ENCODE measurements at regions not wholly inside any gene's neighbourhood (a gene's known extent, or its start where the extent isn't known, plus 50 kb on each side); places are given as distances from the start of the nearest gene placed in this dataset.

- no peaks in the 10 kb centered on the region for H3K4me1 Mint-ChIP-seq (ENCODE audit: low read depth)
- no peaks in the 10 kb centered on the region; the same call in 1 of the 2 replicates for H3K27me3 Mint-ChIP-seq (ENCODE audit: insufficient read depth)
- TF ChIP-seq CTCF (IDR thresholded peaks at IDR 0.05) = no peak
- H3K9me3 Mint-ChIP-seq = peaks cover 10% of the 10 kb centered on the region; the same call in 1 of the 2 replicates
- no peak for DNase-seq
- no peak overlapping the region for H3K27ac Mint-ChIP-seq
- no peaks in the 10 kb centered on the region for H3K36me3 Mint-ChIP-seq (ENCODE audit: low read depth)
- no peak overlapping the region for H3K4me3 Mint-ChIP-seq
Observed at GRCh38 chr16:50917950-50918703, 176.2 kb downstream of the CYLD start.

- Mint-ChIP-seq H3K27me3 (ENCODE audit: insufficient read depth) (peaks cover 3% of the 10 kb centered on the region), H3K27ac (no peak overlapping the region), H3K36me3 (ENCODE audit: low read depth) (no peaks in the 10 kb centered on the region), H3K4me1 (ENCODE audit: low read depth) (no peaks in the 10 kb centered on the region), H3K4me3 (no peak overlapping the region), H3K9me3 (peaks cover 10% of the 10 kb centered on the region; the same call in 1 of the 2 replicates)
- no peak for DNase-seq
- TF ChIP-seq CTCF (IDR thresholded peaks at IDR 0.05) = no peak
Observed at GRCh38 chr16:50916040-50916439, 174.2 kb downstream of the CYLD start.

- H3K27ac Mint-ChIP-seq = no peak overlapping the region
- peaks cover 9% of the 10 kb centered on the region; the same call in 1 of the 2 replicates for H3K9me3 Mint-ChIP-seq
- no peak for DNase-seq
- H3K27me3 Mint-ChIP-seq (ENCODE audit: insufficient read depth) = peaks cover 5% of the 10 kb centered on the region
- H3K4me3 Mint-ChIP-seq = no peak overlapping the region
- TF ChIP-seq CTCF (IDR thresholded peaks at IDR 0.05) = no peak
- no peaks in the 10 kb centered on the region for H3K4me1 Mint-ChIP-seq (ENCODE audit: low read depth)
- no peaks in the 10 kb centered on the region for H3K36me3 Mint-ChIP-seq (ENCODE audit: low read depth)
Observed at GRCh38 chr16:50915120-50915519, 173.2 kb downstream of the CYLD start.

GRCh38 chr16:50910736-50911100 lies 168.8 kb downstream of the CYLD start:
- TF ChIP-seq CTCF (IDR thresholded peaks at IDR 0.05) = no peak
- Mint-ChIP-seq H3K4me3 (no peak overlapping the region), H3K27ac (no peak overlapping the region), H3K4me1 (ENCODE audit: low read depth) (no peaks in the 10 kb centered on the region), H3K36me3 (ENCODE audit: low read depth) (no peaks in the 10 kb centered on the region), H3K27me3 (ENCODE audit: insufficient read depth) (peaks cover 8% of the 10 kb centered on the region), H3K9me3 (no peaks in the 10 kb centered on the region; the same call in none of the 2 replicates)
- no peak for DNase-seq

GRCh38 chr16:50909831-50910735 lies 168.2 kb downstream of the CYLD start:
- Mint-ChIP-seq H3K9me3 (no peaks in the 10 kb centered on the region; the same call in none of the 2 replicates), H3K36me3 (ENCODE audit: low read depth) (no peaks in the 10 kb centered on the region), H3K27me3 (ENCODE audit: insufficient read depth) (peaks cover 8% of the 10 kb centered on the region), H3K4me1 (ENCODE audit: low read depth) (no peaks in the 10 kb centered on the region), H3K27ac (no peak overlapping the region), H3K4me3 (no peak overlapping the region)
- no peak for TF ChIP-seq CTCF (IDR thresholded peaks at IDR 0.05)
- DNase-seq = no peak

Measured in HFFc6 (cell line).